ENCODE measurements at regions not wholly inside any gene's neighbourhood (a gene's known extent, or its start where the extent isn't known, plus 50 kb on each side); places are given as distances from the start of the nearest gene placed in this dataset.

DNA sequence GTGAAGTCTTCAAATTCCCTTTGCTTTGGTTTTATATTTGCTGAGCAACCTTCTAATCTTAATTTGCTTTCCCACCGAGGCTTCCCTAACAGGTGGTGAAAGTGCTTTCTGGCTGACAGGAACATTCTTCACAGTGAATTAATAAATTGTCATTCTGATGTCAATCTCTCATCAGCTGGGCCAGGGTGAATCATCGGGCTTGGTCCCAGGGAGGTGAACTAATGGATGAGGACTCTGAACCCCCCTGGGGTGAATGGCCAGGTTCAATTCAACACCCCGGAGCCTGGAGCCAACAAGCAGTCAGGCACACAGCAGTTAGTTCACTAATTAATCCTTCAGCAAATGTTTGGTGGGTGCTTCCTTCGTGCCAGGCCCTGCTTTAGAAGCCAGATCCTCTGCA is 155.4 kb upstream of the PDGFD start:
- TF ChIP-seq, protein P1, sequence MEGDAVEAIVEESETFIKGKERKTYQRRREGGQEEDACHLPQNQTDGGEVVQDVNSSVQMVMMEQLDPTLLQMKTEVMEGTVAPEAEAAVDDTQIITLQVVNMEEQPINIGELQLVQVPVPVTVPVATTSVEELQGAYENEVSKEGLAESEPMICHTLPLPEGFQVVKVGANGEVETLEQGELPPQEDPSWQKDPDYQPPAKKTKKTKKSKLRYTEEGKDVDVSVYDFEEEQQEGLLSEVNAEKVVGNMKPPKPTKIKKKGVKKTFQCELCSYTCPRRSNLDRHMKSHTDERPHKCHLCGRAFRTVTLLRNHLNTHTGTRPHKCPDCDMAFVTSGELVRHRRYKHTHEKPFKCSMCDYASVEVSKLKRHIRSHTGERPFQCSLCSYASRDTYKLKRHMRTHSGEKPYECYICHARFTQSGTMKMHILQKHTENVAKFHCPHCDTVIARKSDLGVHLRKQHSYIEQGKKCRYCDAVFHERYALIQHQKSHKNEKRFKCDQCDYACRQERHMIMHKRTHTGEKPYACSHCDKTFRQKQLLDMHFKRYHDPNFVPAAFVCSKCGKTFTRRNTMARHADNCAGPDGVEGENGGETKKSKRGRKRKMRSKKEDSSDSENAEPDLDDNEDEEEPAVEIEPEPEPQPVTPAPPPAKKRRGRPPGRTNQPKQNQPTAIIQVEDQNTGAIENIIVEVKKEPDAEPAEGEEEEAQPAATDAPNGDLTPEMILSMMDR (IDR thresholded peaks at IDR 0.05), result no peak
- no peak for TF ChIP-seq POLR2A (IDR thresholded peaks at IDR 0.05)
